H9 (cell line): ENCODE measurements at regions not wholly inside any gene's neighbourhood (a gene's known extent, or its start where the extent isn't known, plus 50 kb on each side); places are given as distances from the start of the nearest gene placed in this dataset.

Source experiments
- DNase-seq: peaks from one replicate; pipeline ENCODE4 v3.0.0-alpha.2; 2017
- H2AFZ ChIP-seq: one replicate; pipeline ENCODE4 v1.6.1; 2013; ENCODE audit warnings: mild to moderate bottlenecking, low read length, control low read depth, moderate library complexity
- H2AK5ac ChIP-seq: 2 replicates; pipeline ENCODE4 v1.6.1; 2013; ENCODE audit warnings: low read length, control low read depth, mixed read lengths; ENCODE audit not compliant: insufficient read length
- H2BK120ac ChIP-seq: one replicate; pipeline ENCODE4 v1.6.1; 2013; ENCODE audit warnings: low read depth, mild to moderate bottlenecking, low read length, control low read depth, inconsistent platforms; ENCODE audit not compliant: poor library complexity, severe bottlenecking
- H2BK12ac ChIP-seq: 2 replicates; pipeline ENCODE4 v1.6.1; 2013; ENCODE audit warnings: low read length, control low read depth, mixed read lengths, low read depth; ENCODE audit not compliant: insufficient read length
- H2BK15ac ChIP-seq: 2 replicates; pipeline ENCODE4 v1.6.1; 2013; ENCODE audit warnings: low read depth, low read length, control low read depth
- H2BK20ac ChIP-seq: one replicate; pipeline ENCODE4 v1.6.1; 2013; ENCODE audit warnings: low read depth, mild to moderate bottlenecking, low read length, control low read depth, inconsistent platforms; ENCODE audit not compliant: poor library complexity, severe bottlenecking
- H2BK5ac ChIP-seq: 2 replicates; pipeline ENCODE4 v1.6.1; 2013; ENCODE audit warnings: low read length, control low read depth, mixed read lengths; ENCODE audit not compliant: insufficient read length
- H3K14ac ChIP-seq: 2 replicates; pipeline ENCODE4 v1.6.1; 2013; ENCODE audit warnings: low read length, control low read depth; ENCODE audit not compliant: insufficient read depth
- H3K18ac ChIP-seq: 2 replicates; pipeline ENCODE4 v1.6.1; 2013; ENCODE audit warnings: low read depth, mild to moderate bottlenecking, mixed read lengths, low read length, control low read depth; ENCODE audit not compliant: insufficient read length
- H3K23ac ChIP-seq: 2 replicates; pipeline ENCODE4 v1.6.1; 2013; ENCODE audit warnings: low read length, control low read depth, mixed read lengths, low read depth; ENCODE audit not compliant: insufficient read length
- H3K23me2 ChIP-seq: 2 replicates; pipeline ENCODE4 v1.6.1; 2013; ENCODE audit warnings: low read depth, mild to moderate bottlenecking, mixed read lengths, low read length, control low read depth; ENCODE audit not compliant: insufficient read length, poor library complexity, severe bottlenecking
- H3K27ac ChIP-seq: 2 replicates; pipeline ENCODE4 v1.5.1; 2013; ENCODE audit warnings: low read length, control low read depth, mixed read lengths, low read depth; ENCODE audit not compliant: insufficient read length
- H3K27me3 ChIP-seq: 2 replicates; pipeline ENCODE4 v1.6.1; 2013; ENCODE audit warnings: low read length, control low read depth, inconsistent platforms; ENCODE audit not compliant: insufficient read depth
- H3K4ac ChIP-seq: 2 replicates; pipeline ENCODE4 v1.6.1; 2013; ENCODE audit warnings: low read depth, mild to moderate bottlenecking, control low read depth, inconsistent platforms, low read length, moderate library complexity
- H3K4me1 ChIP-seq: 2 replicates; pipeline ENCODE4 v1.6.1; 2013; ENCODE audit warnings: low read length, control low read depth, inconsistent platforms; ENCODE audit not compliant: insufficient read depth
- H3K4me2 ChIP-seq: 2 replicates; pipeline ENCODE4 v1.6.1; 2013; ENCODE audit warnings: low read length, control low read depth, mixed read lengths; ENCODE audit not compliant: insufficient read length, insufficient read depth
- H3K56ac ChIP-seq: 2 replicates; pipeline ENCODE4 v1.6.1; 2013; ENCODE audit warnings: low read depth, mild to moderate bottlenecking, mixed read lengths, low read length, control low read depth; ENCODE audit not compliant: insufficient read length
- H3K79me1 ChIP-seq: 2 replicates; pipeline ENCODE4 v1.6.1; 2013; ENCODE audit warnings: low read depth, mild to moderate bottlenecking, moderate library complexity, low read length, control low read depth, inconsistent platforms; ENCODE audit not compliant: insufficient read depth, poor library complexity, severe bottlenecking
- H3K79me2 ChIP-seq: 2 replicates; pipeline ENCODE4 v1.6.1; 2013; ENCODE audit warnings: low read length, control low read depth, inconsistent platforms; ENCODE audit not compliant: insufficient read depth
- H3K9ac ChIP-seq: 2 replicates; pipeline ENCODE4 v1.6.1; 2013; ENCODE audit warnings: low read length, control low read depth, mixed read lengths; ENCODE audit not compliant: insufficient read length; ENCODE audit errors: extremely low read depth
- H3K9me3 ChIP-seq: one replicate; pipeline ENCODE4 v1.6.1; 2013; ENCODE audit warnings: low read depth, low read length, inconsistent platforms; ENCODE audit not compliant: control insufficient read depth
- H3T11ph ChIP-seq: one replicate; pipeline ENCODE4 v1.6.1; 2013; ENCODE audit warnings: mild to moderate bottlenecking, low read length, control low read depth, inconsistent platforms
- H4K20me1 ChIP-seq: one replicate; pipeline ENCODE4 v1.6.1; 2013; ENCODE audit not compliant: control insufficient read depth, insufficient read length, insufficient read depth
- H4K5ac ChIP-seq: 2 replicates; pipeline ENCODE4 v1.6.1; 2013; ENCODE audit warnings: low read depth, mild to moderate bottlenecking, mixed read lengths, low read length, control low read depth; ENCODE audit not compliant: insufficient read length
- H4K8ac ChIP-seq: replicated peaks from 2 replicates; pipeline ENCODE4 v1.6.1; 2013; ENCODE audit warnings: low read length, control low read depth, mixed read lengths, low read depth; ENCODE audit not compliant: insufficient read length
- H4K91ac ChIP-seq: 2 replicates; pipeline ENCODE4 v1.6.1; 2013; ENCODE audit warnings: low read depth, mild to moderate bottlenecking, moderate library complexity, mixed read lengths, low read length, control low read depth; ENCODE audit not compliant: insufficient read length
- H3K27ac Mint-ChIP-seq, 3 experiments: 2 replicates in 2 of 3; 3 replicates in 1 of 3; pipeline ENCODE4 v1.8.0; 2020 to 2021; ENCODE audit warnings: mixed read lengths in 3 of 3, mild to moderate bottlenecking in 1 of 3, moderate library complexity in 1 of 3
- H3K27me3 Mint-ChIP-seq: 2 replicates; pipeline ENCODE4 v1.8.0; 2021; ENCODE audit warnings: low read depth, mild to moderate bottlenecking, moderate library complexity, mixed read lengths
- H3K36me3 Mint-ChIP-seq, 3 experiments: 2 replicates in 2 of 3; 3 replicates in 1 of 3; pipeline ENCODE4 v1.8.0; 2020 to 2021; ENCODE audit warnings: low read depth in 3 of 3, mixed read lengths in 3 of 3; ENCODE audit not compliant: insufficient read depth in 1 of 3
- H3K4me1 Mint-ChIP-seq, 2 experiments: 2 replicates each; pipeline ENCODE4 v1.8.0; 2020; ENCODE audit warnings: mixed read lengths in 2 of 2
- H3K4me3 Mint-ChIP-seq, 2 experiments: 2 replicates in 1 of 2; 3 replicates in 1 of 2; pipeline ENCODE4 v1.8.0; 2020 to 2021; ENCODE audit warnings: mild to moderate bottlenecking in 2 of 2, mixed read lengths in 2 of 2, moderate library complexity in 1 of 2
- H3K9me3 Mint-ChIP-seq, 2 experiments: 2 replicates in 1 of 2; 3 replicates in 1 of 2; pipeline ENCODE4 v1.8.0; 2020; ENCODE audit warnings: mild to moderate bottlenecking in 2 of 2, mixed read lengths in 2 of 2, moderate library complexity in 1 of 2
- CTCF ChIP-seq: fragments of 200-600 bp; sonication (generic); conservative IDR thresholded peaks from 3 replicates; pipeline ENCODE4 v1.8.0; 2021; ENCODE audit warnings: antibody characterized with exemption, mild to moderate bottlenecking
- WGBS: extraction: QIAGEN DNeasy Blood & Tissue Kit; methylation state at CpG from one replicate; pipeline ENCODE4 v1.1.7; 2013; ENCODE audit warnings: missing lambda C conversion rate, low lambda C conversion rate, mixed read lengths; ENCODE audit not compliant: insufficient read length; ENCODE audit errors: extremely low coverage; 5-methylcytosine and 5-hydroxymethylcytosine counted together

- Histone ChIP-seq H4K20me1 (peaks cover 3% of the 10 kb centered on the region), H2BK15ac (no peak overlapping the region), H3K9ac (no peak overlapping the region), H2BK120ac (no peak overlapping the region), H3K9me3 (no peaks in the 10 kb centered on the region), H3K23ac (no peak overlapping the region), H3K4me1 (peaks cover 5% of the 10 kb centered on the region), H2AK5ac (no peak overlapping the region), H3K79me1 (no peaks in the 10 kb centered on the region), H4K91ac (no peak overlapping the region), H2BK20ac (no peak overlapping the region), H3K27me3 (no peaks in the 10 kb centered on the region), H4K5ac (no peak overlapping the region), H2BK5ac (no peak overlapping the region), H3K4me2 (no peak overlapping the region), H3K23me2 (no peaks in the 10 kb centered on the region), H4K8ac (no peak overlapping the region), H3K56ac (no peak overlapping the region), H3K27ac (no peak overlapping the region), H3T11ph (no peak overlapping the region), H2AFZ (no peak overlapping the region), H3K14ac (no peak overlapping the region), H2BK12ac (no peak overlapping the region), H3K4ac (no peak overlapping the region), H3K79me2 (no peaks in the 10 kb centered on the region), H3K18ac (no peak overlapping the region)
- Mint-ChIP-seq H3K9me3 (no peaks in the 10 kb centered on the region), H3K27ac (no peak overlapping the region), H3K27me3 (no peaks in the 10 kb centered on the region; the same call in 1 of the 2 replicates), H3K4me1 (peaks cover 9 to 12% of the 10 kb centered on the region in 2 experiments; a peak in 3 of 4 replicates), H3K36me3 (peaks cover 0 to 5% (median 0%) of the 10 kb centered on the region in 3 experiments; a peak in 3 of 7 replicates), H3K4me3 (no peak overlapping the region)
- TF ChIP-seq CTCF, result no peak
- DNase-seq, result no peak
- WGBS, result no CpG with 5 or more reads among the region's 1 CpG
Measured at GRCh38 chr1:65021795-65022194, 55.4 kb upstream of the JAK1 start.
